ENCODE measurements at regions not wholly inside any gene's neighbourhood (a gene's known extent, or its start where the extent isn't known, plus 50 kb on each side); places are given as distances from the start of the nearest gene placed in this dataset.
"Not testable (repeated sequence)": the region's sequence is repeated elsewhere in the genome, so short reads cannot be mapped to it uniquely, and the experiment has no call there.

- not testable (repeated sequence) for H3K36me3 ChIP-seq (ENCODE audit: insufficient read depth, low read length); H2AFZ ChIP-seq (ENCODE audit: low read length, unreplicated experiment); H3K4me3 ChIP-seq (ENCODE audit: low read depth, low read length); H3K4me1 ChIP-seq (ENCODE audit: control insufficient read depth, insufficient read depth, low read length, unreplicated experiment); H3K27ac ChIP-seq (ENCODE audit: low read depth, low read length); H3K79me2 ChIP-seq (ENCODE audit: control insufficient read depth, insufficient read depth, low read length, unreplicated experiment)
- H3K27me3 ChIP-seq (ENCODE audit: insufficient read depth, low read length) = peaks cover 37% of the 10 kb centered on the region
Observed at GRCh38 chr15:61334714-61335113, 105.6 kb upstream of the RORA start.

DNA sequence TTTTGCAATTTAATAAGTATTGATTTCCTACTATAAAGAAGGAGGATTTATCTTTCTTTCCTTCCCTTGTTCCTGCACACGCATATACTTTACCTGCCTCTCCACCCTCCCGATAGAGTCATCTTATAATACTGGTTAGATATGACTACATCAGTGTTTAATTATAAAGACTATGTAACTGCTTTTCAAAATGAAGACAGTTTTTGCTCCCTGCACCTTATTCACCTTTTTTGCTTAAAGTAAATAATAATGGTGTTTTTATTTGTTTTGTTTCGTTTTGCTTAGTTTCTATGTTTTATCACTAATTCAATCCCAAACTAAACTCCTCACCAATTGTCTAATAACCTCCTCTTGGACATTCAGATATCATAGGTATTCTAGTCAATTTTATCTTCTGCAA, 101.9 kb upstream of the RORA start:
- H3K4me3 ChIP-seq (ENCODE audit: low read depth, low read length) = no peak overlapping the region
- no peak overlapping the region for H2AFZ ChIP-seq (ENCODE audit: low read length, unreplicated experiment)
- H3K36me3 ChIP-seq (ENCODE audit: insufficient read depth, low read length) = no peaks in the 10 kb centered on the region
- H3K4me1 ChIP-seq (ENCODE audit: control insufficient read depth, insufficient read depth, low read length, unreplicated experiment) = no peaks in the 10 kb centered on the region
- H3K79me2 ChIP-seq (ENCODE audit: control insufficient read depth, insufficient read depth, low read length, unreplicated experiment) = no peaks in the 10 kb centered on the region
- H3K27me3 ChIP-seq (ENCODE audit: insufficient read depth, low read length) = peaks cover 18% of the 10 kb centered on the region
- no peak overlapping the region for H3K27ac ChIP-seq (ENCODE audit: low read depth, low read length)

DNA sequence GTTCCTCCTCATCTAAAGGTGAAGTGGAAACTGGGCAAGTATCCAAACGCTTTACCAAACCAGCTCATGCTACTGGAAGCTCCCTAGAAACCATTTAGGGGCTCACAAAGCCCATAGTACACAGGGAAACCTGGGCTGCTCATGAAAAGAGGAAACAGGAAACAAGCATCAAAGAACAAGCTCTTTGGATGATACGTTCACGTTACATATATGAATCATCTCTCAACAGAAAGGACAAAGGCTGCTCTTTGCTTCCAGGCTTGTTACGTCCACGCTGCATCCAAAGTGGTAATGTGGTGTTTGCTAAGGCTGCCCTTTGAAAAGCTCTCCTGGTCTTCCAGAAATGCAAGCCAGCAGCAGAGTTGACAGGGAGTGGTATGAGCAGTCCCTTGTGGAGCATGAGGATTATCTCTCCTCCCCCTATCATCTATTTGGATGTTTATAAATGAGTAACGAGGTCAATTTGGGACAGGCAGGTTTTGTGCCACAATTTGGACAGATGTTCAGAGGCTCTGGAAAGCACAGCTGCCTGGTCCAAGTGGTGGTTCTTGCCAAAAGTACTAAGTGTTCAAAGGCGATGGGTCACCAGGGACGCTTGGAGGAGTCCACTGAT, 98.0 kb upstream of the RORA start:
- no peak overlapping the region for H2AFZ ChIP-seq (ENCODE audit: low read length, unreplicated experiment)
- no peak overlapping the region for H3K4me3 ChIP-seq (ENCODE audit: low read depth, low read length)
- no peaks in the 10 kb centered on the region for H3K36me3 ChIP-seq (ENCODE audit: insufficient read depth, low read length)
- H3K4me1 ChIP-seq (ENCODE audit: control insufficient read depth, insufficient read depth, low read length, unreplicated experiment) = no peaks in the 10 kb centered on the region
- peaks cover 13% of the 10 kb centered on the region for H3K27me3 ChIP-seq (ENCODE audit: insufficient read depth, low read length)
- H3K79me2 ChIP-seq (ENCODE audit: control insufficient read depth, insufficient read depth, low read length, unreplicated experiment) = no peaks in the 10 kb centered on the region
- no peak overlapping the region for H3K27ac ChIP-seq (ENCODE audit: low read depth, low read length)

DNA sequence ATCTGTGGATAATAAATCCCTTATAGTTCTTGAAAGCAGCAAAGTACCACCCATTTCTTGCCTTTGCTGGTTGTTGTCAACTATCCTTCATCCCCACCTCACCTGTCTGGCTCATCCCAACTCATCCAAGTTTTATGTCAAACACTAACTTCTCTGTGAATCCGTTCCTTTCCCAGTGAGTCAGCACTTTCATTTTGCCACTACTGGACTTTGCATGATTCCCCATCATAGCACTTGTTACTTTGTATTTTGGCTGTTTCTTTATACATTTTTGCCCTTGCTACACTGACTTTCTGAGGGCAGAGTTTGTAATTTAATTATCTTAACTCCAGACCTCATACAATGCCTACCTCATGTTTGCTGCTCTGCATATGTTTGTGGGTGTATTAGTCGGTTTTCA, 90.8 kb upstream of the RORA start:
- no peaks in the 10 kb centered on the region for H3K36me3 ChIP-seq (ENCODE audit: insufficient read depth, low read length)
- peaks cover 18% of the 10 kb centered on the region for H3K27me3 ChIP-seq (ENCODE audit: insufficient read depth, low read length)
- H3K27ac ChIP-seq (ENCODE audit: low read depth, low read length) = no peak overlapping the region
- no peaks in the 10 kb centered on the region for H3K79me2 ChIP-seq (ENCODE audit: control insufficient read depth, insufficient read depth, low read length, unreplicated experiment)
- no peak overlapping the region for H3K4me3 ChIP-seq (ENCODE audit: low read depth, low read length)
- no peak overlapping the region for H2AFZ ChIP-seq (ENCODE audit: low read length, unreplicated experiment)
- no peaks in the 10 kb centered on the region for H3K4me1 ChIP-seq (ENCODE audit: control insufficient read depth, insufficient read depth, low read length, unreplicated experiment)

DNA sequence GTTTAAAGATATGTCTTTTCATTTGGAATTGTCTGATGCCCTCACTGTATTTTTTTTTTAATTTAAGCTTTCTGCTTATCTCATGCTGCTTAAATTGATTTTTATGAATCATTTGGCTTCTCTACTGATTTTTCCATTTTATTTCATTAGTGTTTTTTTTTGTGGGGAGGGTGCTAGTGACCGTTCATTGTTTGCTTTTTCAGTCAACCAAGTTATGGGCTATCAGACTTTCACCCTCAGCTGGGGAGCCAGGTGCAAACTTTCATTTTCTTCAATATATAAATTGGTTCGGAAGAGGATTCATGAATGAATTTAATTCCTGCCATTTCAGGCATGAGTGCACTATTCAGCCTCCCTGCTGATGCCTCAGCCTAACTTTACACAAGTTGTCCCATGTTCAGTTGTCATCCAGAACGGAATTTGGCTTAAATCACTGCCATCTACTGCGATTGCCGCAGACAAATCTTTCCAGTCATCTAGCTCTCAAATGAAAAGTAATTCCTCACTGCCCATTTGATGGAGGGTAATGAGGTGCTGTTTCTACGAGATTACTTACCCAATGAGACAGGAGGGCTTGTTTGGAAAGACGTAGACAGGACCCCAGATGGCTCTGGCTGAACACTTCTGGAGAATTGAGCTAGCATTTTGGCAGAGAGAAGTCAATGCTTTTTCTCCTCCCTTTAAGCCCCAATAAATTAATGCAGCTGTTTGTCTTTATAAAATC, 89.9 kb upstream of the RORA start:
- Histone ChIP-seq H3K79me2 (ENCODE audit: control insufficient read depth, insufficient read depth, low read length, unreplicated experiment) (no peaks in the 10 kb centered on the region), H3K36me3 (ENCODE audit: insufficient read depth, low read length) (no peaks in the 10 kb centered on the region), H3K4me3 (ENCODE audit: low read depth, low read length) (no peak overlapping the region), H3K27me3 (ENCODE audit: insufficient read depth, low read length) (peaks cover 18% of the 10 kb centered on the region), H3K4me1 (ENCODE audit: control insufficient read depth, insufficient read depth, low read length, unreplicated experiment) (no peaks in the 10 kb centered on the region), H3K27ac (ENCODE audit: low read depth, low read length) (no peak overlapping the region), H2AFZ (ENCODE audit: low read length, unreplicated experiment) (no peak overlapping the region)

- Histone ChIP-seq H3K4me1 (ENCODE audit: control insufficient read depth, insufficient read depth, low read length, unreplicated experiment) (no peaks in the 10 kb centered on the region), H3K4me3 (ENCODE audit: low read depth, low read length) (no peak overlapping the region), H3K27me3 (ENCODE audit: insufficient read depth, low read length) (peaks cover 18% of the 10 kb centered on the region), H2AFZ (ENCODE audit: low read length, unreplicated experiment) (no peak overlapping the region), H3K36me3 (ENCODE audit: insufficient read depth, low read length) (no peaks in the 10 kb centered on the region), H3K79me2 (ENCODE audit: control insufficient read depth, insufficient read depth, low read length, unreplicated experiment) (no peaks in the 10 kb centered on the region), H3K27ac (ENCODE audit: low read depth, low read length) (no peak overlapping the region)
Observed at GRCh38 chr15:61318301-61318700, 89.2 kb upstream of the RORA start.

- H3K27me3 ChIP-seq (ENCODE audit: insufficient read depth, low read length) = peaks cover 18% of the 10 kb centered on the region
- no peak overlapping the region for H3K27ac ChIP-seq (ENCODE audit: low read depth, low read length)
- no peak overlapping the region for H3K4me3 ChIP-seq (ENCODE audit: low read depth, low read length)
- no peaks in the 10 kb centered on the region for H3K36me3 ChIP-seq (ENCODE audit: insufficient read depth, low read length)
- no peaks in the 10 kb centered on the region for H3K79me2 ChIP-seq (ENCODE audit: control insufficient read depth, insufficient read depth, low read length, unreplicated experiment)
- H2AFZ ChIP-seq (ENCODE audit: low read length, unreplicated experiment) = no peak overlapping the region
- H3K4me1 ChIP-seq (ENCODE audit: control insufficient read depth, insufficient read depth, low read length, unreplicated experiment) = no peaks in the 10 kb centered on the region
Observed at GRCh38 chr15:61315471-61315870, 86.4 kb upstream of the RORA start.

GRCh38 chr15:61314427-61314826, 85.3 kb upstream of the RORA start:
- H3K4me1 ChIP-seq (ENCODE audit: control insufficient read depth, insufficient read depth, low read length, unreplicated experiment) = no peaks in the 10 kb centered on the region
- H3K79me2 ChIP-seq (ENCODE audit: control insufficient read depth, insufficient read depth, low read length, unreplicated experiment) = no peaks in the 10 kb centered on the region
- no peak overlapping the region for H3K27ac ChIP-seq (ENCODE audit: low read depth, low read length)
- no peak overlapping the region for H3K4me3 ChIP-seq (ENCODE audit: low read depth, low read length)
- no peak overlapping the region for H2AFZ ChIP-seq (ENCODE audit: low read length, unreplicated experiment)
- H3K27me3 ChIP-seq (ENCODE audit: insufficient read depth, low read length) = peaks cover 16% of the 10 kb centered on the region
- H3K36me3 ChIP-seq (ENCODE audit: insufficient read depth, low read length) = no peaks in the 10 kb centered on the region

DNA sequence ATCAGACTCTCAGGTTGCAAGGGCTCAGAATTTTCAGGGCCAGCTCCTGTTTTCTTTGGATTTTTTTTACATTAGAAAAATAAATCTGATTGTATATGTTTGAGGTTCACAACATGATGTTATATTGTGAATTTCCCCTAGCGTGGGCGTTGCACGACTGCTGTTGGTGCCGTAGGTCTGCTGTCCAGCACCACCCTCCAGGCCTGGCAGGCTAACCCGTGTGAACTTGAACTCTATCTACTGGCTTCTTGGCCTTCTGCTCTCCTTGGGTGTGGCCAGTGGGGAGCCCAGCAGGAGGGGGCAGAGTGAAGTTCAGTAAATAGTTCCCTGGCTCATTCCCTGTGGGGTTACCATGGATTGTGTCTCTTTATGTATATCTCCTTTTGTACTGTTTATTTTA, 80.5 kb upstream of the RORA start:
- Histone ChIP-seq H3K79me2 (ENCODE audit: control insufficient read depth, insufficient read depth, low read length, unreplicated experiment) (no peaks in the 10 kb centered on the region), H3K4me3 (ENCODE audit: low read depth, low read length) (no peak overlapping the region), H3K27ac (ENCODE audit: low read depth, low read length) (no peak overlapping the region), H3K36me3 (ENCODE audit: insufficient read depth, low read length) (no peaks in the 10 kb centered on the region), H2AFZ (ENCODE audit: low read length, unreplicated experiment) (no peak overlapping the region), H3K27me3 (ENCODE audit: insufficient read depth, low read length) (0 out of 2 replicates have a peak, but pooled peaks cover 5% of the 10 kb centered on the region), H3K4me1 (ENCODE audit: control insufficient read depth, insufficient read depth, low read length, unreplicated experiment) (no peaks in the 10 kb centered on the region)

DNA sequence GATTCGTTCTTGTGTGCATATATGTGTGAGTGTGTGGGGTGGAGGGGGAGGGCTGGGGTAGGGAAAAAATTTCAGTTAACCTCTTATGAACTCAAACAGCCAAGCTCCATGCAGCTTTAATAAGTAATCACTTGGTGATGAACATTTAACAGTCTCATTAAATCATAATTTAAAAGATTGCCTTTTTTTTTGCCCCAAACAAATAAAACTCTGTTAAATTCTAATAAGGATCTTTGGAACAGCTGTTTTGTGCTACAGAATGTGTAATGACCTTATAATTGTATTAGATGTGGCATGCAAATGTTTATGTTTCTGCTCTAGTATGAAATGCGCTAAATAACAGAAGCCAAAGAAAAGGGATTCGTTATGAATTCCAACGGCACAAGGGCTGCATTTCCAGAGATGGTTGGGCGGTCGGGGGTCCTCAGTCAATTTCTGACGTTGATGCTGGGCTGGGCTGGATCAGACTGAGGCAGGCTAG, 80.0 kb upstream of the RORA start:
- no peaks in the 10 kb centered on the region for H3K79me2 ChIP-seq (ENCODE audit: control insufficient read depth, insufficient read depth, low read length, unreplicated experiment)

DNA sequence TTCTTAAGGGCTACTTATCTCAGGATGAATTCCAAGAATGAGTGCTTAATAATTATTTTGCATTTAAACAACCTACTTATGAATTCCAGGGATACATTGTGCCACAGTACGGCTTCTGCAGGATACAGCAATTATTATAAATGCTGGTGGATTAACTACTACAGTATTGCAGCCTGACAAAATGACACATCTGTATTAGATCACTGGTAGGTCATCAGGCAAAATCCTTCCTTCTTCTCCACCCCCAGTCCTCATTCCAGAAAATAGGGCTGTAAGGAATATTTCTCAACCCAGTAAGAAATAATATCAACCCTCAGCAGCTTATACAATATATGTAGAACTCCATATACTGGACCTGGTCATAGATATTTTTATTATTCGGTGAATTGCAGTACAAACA, 79.3 kb upstream of the RORA start:
- no peaks in the 10 kb centered on the region for H3K79me2 ChIP-seq (ENCODE audit: control insufficient read depth, insufficient read depth, low read length, unreplicated experiment)
- no peak overlapping the region for H3K27ac ChIP-seq (ENCODE audit: low read depth, low read length)
- H3K36me3 ChIP-seq (ENCODE audit: insufficient read depth, low read length) = no peaks in the 10 kb centered on the region
- no peak overlapping the region for H3K4me3 ChIP-seq (ENCODE audit: low read depth, low read length)
- H3K4me1 ChIP-seq (ENCODE audit: control insufficient read depth, insufficient read depth, low read length, unreplicated experiment) = no peaks in the 10 kb centered on the region
- H2AFZ ChIP-seq (ENCODE audit: low read length, unreplicated experiment) = no peak overlapping the region
- H3K27me3 ChIP-seq (ENCODE audit: insufficient read depth, low read length) = 0 out of 2 replicates have a peak, but pooled peaks cover 5% of the 10 kb centered on the region

More for the DNA sequence above, 80.0 kb upstream of the RORA start:
- H3K4me1 ChIP-seq (ENCODE audit: control insufficient read depth, insufficient read depth, low read length, unreplicated experiment) = no peaks in the 10 kb centered on the region
- H3K27ac ChIP-seq (ENCODE audit: low read depth, low read length) = no peak overlapping the region
- H2AFZ ChIP-seq (ENCODE audit: low read length, unreplicated experiment) = no peak overlapping the region
- no peaks in the 10 kb centered on the region for H3K36me3 ChIP-seq (ENCODE audit: insufficient read depth, low read length)
- 0 out of 2 replicates have a peak, but pooled peaks cover 5% of the 10 kb centered on the region for H3K27me3 ChIP-seq (ENCODE audit: insufficient read depth, low read length)
- no peak overlapping the region for H3K4me3 ChIP-seq (ENCODE audit: low read depth, low read length)

Measured in ACC112 (cell line).